GM11168 (cell line): ENCODE measurements at regions not wholly inside any gene's neighbourhood (a gene's known extent, or its start where the extent isn't known, plus 50 kb on each side); places are given as distances from the start of the nearest gene placed in this dataset.

ENCODE experiments used
- in situ Hi-C: fragments of 300-500 bp; cut with MboI; formaldehyde crosslinking; loops from one replicate; pipeline ENCODE4 v1.12.0; 2022; ENCODE audit warnings: low sequenced_read_pairs; ENCODE audit not compliant: unreplicated experiment

GRCh38 chr11:98955551-98955950 lies 65.2 kb upstream of the CNTN5 start:
- in situ Hi-C loops, result no loop called here

DNA sequence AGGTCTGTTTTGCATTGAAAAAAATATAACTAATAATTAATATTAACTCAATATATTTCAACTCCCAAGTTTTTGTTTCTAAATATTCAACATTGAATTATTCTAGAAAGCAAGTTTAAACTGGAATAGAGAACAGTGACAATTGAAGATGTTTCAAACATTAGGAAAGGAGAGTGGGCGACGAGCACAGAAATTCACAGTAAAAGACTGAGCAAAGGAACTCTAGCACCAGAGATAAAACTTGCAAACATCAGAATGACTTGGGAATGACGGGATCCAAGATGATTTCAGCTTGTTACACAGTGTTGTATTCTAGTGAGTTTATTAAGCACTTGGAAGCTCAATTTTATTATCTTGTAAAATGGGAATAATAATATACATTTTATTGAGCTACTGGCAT lies 56.6 kb upstream of the CNTN5 start:
- in situ Hi-C loops, result no loop called here

- in situ Hi-C loops, result no loop called here
Measured at GRCh38 chr11:98965358-98965757, 55.4 kb upstream of the CNTN5 start.

DNA sequence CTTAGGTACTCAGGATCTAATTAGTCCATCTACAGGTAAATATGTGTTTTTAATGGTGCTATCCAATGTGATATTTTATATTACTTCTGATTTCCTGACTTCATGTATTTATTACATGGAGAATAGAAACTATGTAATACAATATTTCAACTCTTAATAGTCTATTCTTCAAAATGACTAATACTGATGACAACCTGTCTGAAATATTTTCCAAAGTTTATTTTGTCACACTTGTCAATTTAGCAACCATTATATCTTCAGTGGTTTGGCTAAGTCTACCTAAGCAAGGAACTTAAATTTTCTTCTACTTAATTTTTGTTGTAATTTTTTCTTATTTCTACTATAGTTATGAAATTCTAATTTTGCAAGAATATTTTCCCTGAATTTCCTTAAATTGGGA lies 55.0 kb upstream of the CNTN5 start:
- in situ Hi-C loops, result no loop called here

DNA sequence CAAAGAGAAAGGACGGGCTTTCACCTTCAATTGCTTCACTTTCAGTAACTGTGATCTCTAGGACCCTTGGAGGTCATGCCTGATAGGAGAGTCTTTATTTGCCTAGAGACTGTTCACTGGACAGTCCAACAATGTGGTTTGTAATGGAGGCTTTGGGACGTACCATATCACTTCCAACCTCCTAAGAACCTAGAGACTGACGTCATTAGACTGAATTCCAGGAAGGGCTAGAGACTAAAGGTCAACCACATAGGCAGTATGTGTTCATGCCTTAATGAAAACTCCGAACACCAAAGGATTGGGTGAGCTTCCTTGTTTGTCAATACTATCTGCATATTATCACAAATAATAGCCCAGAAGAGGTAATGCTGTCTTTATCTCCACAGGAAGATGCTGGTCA lies 53.7 kb upstream of the CNTN5 start:
- in situ Hi-C loops, result no loop called here
